ENCODE measurements at regions not wholly inside any gene's neighbourhood (a gene's known extent, or its start where the extent isn't known, plus 50 kb on each side); places are given as distances from the start of the nearest gene placed in this dataset.
"Not testable (repeated sequence)": the region's sequence is repeated elsewhere in the genome, so short reads cannot be mapped to it uniquely, and the experiment has no call there.

- no peak overlapping the region for H3K27ac ChIP-seq
- no peak for TF ChIP-seq CTCF (conservative IDR thresholded peaks at IDR 0.05)
Observed at GRCh38 chr13:63741029-63741813, 2325.6 kb upstream of the PCDH20 start.

GRCh38 chr13:63739112-63739735 is 2323.6 kb upstream of the PCDH20 start:
- H3K27ac ChIP-seq, result not testable (repeated sequence)

- TF ChIP-seq CTCF (conservative IDR thresholded peaks at IDR 0.05), result no peak
- H3K27ac ChIP-seq, result no peak overlapping the region
Observed at GRCh38 chr13:63737418-63737817, 2321.8 kb upstream of the PCDH20 start.

GRCh38 chr13:63731896-63732295 is 2316.2 kb upstream of the PCDH20 start:
- no peak for TF ChIP-seq CTCF (conservative IDR thresholded peaks at IDR 0.05)
- no peak overlapping the region for H3K27ac ChIP-seq

- not testable (repeated sequence) for H3K27ac ChIP-seq
Observed at GRCh38 chr13:63712159-63712558, 2296.5 kb upstream of the PCDH20 start.

GRCh38 chr13:63706751-63707150 is 2291.1 kb upstream of the PCDH20 start:
- TF ChIP-seq CTCF (conservative IDR thresholded peaks at IDR 0.05), result 0 out of 2 replicates have a peak, but pooled peaks have one; percentile 12
- no peak overlapping the region for H3K27ac ChIP-seq

GRCh38 chr13:63704521-63704920 is 2288.9 kb upstream of the PCDH20 start:
- TF ChIP-seq CTCF (conservative IDR thresholded peaks at IDR 0.05), result no peak
- H3K27ac ChIP-seq, result no peak overlapping the region

- TF ChIP-seq CTCF (conservative IDR thresholded peaks at IDR 0.05), result no peak
- H3K27ac ChIP-seq, result no peak overlapping the region
Observed at GRCh38 chr13:63700350-63700749, 2284.7 kb upstream of the PCDH20 start.
